HEK293T (cell line): ENCODE measurements at regions not wholly inside any gene's neighbourhood (a gene's known extent, or its start where the extent isn't known, plus 50 kb on each side); places are given as distances from the start of the nearest gene placed in this dataset.

ENCODE experiments used
- CTCF ChIA-PET: fragments of 350-600 bp; formaldehyde crosslinking; extraction: SDS; loops from one replicate; lab custom pipeline; 2021; ENCODE audit warnings: antibody characterized with exemption, inconsistent platforms; lab: Yijun Ruan, JAX
- POLR2A ChIA-PET: fragments of 350-600 bp; formaldehyde crosslinking; extraction: SDS; loops from one replicate; lab custom pipeline; 2020; ENCODE audit warnings: antibody characterized with exemption, inconsistent platforms; lab: Yijun Ruan, JAX
- DNase-seq: peaks from one replicate; pipeline ENCODE4 v3.0.0; 2012; ENCODE audit warnings: mixed read lengths; ENCODE audit errors: extremely low spot score
- ARNT ChIP-seq: fragments of 450-650 bp; IDR thresholded peaks from 2 replicates; pipeline ENCODE4 v1.6.1; 2017; ENCODE audit warnings: mild to moderate bottlenecking
- BHLHE40 ChIP-seq: fragments of 450-650 bp; IDR thresholded peaks from 2 replicates; pipeline ENCODE4 v1.6.1; 2016; ENCODE audit warnings: mild to moderate bottlenecking, moderate library complexity, borderline replicate concordance
- CTBP1 ChIP-seq: fragments of 450-650 bp; IDR thresholded peaks from 2 replicates; pipeline ENCODE4 v1.6.1; 2016; ENCODE audit warnings: borderline replicate concordance
- ELF4 ChIP-seq: fragments of 450-650 bp; IDR thresholded peaks from 2 replicates; pipeline ENCODE4 v1.6.1; 2017; ENCODE audit warnings: antibody characterized with exemption
- FOXA1 ChIP-seq: fragments of 450-650 bp; IDR thresholded peaks from 2 replicates; pipeline ENCODE4 v1.6.1; 2016; ENCODE audit warnings: mild to moderate bottlenecking
- FOXK2 ChIP-seq: fragments of 450-650 bp; IDR thresholded peaks from 2 replicates; pipeline ENCODE4 v1.6.1; 2016; ENCODE audit warnings: mild to moderate bottlenecking
- FOXM1 ChIP-seq: fragments of 450-650 bp; IDR thresholded peaks from 2 replicates; pipeline ENCODE4 v1.6.1; 2017; ENCODE audit warnings: mild to moderate bottlenecking, borderline replicate concordance
- HDGF ChIP-seq: fragments of 450-650 bp; IDR thresholded peaks from 2 replicates; pipeline ENCODE4 v1.6.1; 2017; ENCODE audit warnings: antibody characterized with exemption, borderline replicate concordance
- L3MBTL2 ChIP-seq: fragments of 450-650 bp; conservative IDR thresholded peaks from 2 replicates; pipeline ENCODE4 v1.6.1; 2016; ENCODE audit warnings: mild to moderate bottlenecking
- LEF1 ChIP-seq: fragments of 450-650 bp; IDR thresholded peaks from 2 replicates; pipeline ENCODE4 v1.6.1; 2017; ENCODE audit warnings: mild to moderate bottlenecking, borderline replicate concordance
- NFRKB ChIP-seq: fragments of 450-650 bp; IDR thresholded peaks from 2 replicates; pipeline ENCODE4 v1.6.1; 2016; ENCODE audit warnings: mild to moderate bottlenecking, moderate library complexity
- PKNOX1 ChIP-seq: fragments of 450-650 bp; IDR thresholded peaks from 2 replicates; pipeline ENCODE4 v1.6.1; 2016
- SP1 ChIP-seq: fragments of 450-650 bp; IDR thresholded peaks from 2 replicates; pipeline ENCODE4 v1.6.1; 2017
- SUZ12 ChIP-seq: fragments of 450-650 bp; IDR thresholded peaks from 2 replicates; pipeline ENCODE4 v1.6.1; 2016; ENCODE audit warnings: mild to moderate bottlenecking
- TARDBP ChIP-seq: fragments of 450-650 bp; IDR thresholded peaks from 2 replicates; pipeline ENCODE4 v1.6.1; 2016
- ZNF384 ChIP-seq: fragments of 450-650 bp; IDR thresholded peaks from 2 replicates; pipeline ENCODE4 v1.6.1; 2016

DNA sequence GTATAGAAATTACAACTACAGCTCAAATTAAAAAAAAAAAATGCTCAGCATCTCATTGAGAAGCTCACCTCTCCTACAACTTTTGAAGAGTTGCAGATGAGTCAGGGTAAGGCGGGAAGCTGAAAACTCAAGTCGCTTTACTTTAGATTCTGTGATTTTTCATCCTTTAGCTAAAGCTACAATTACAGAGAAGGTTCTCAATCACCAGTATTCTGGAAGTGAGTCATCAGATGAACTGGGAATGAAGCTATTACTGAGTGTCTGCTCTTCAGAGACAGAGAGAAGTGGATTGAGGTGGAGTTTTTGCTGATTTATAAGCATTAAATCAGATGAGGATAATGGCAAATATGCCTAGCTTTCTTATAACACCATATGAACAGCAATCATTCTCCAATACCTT is 91.9 kb downstream of the TFAP2A start:
- no peak for DNase-seq
- no peak for TF ChIP-seq HDGF
- no peak for TF ChIP-seq FOXK2
- no peak for TF ChIP-seq ARNT
- no peak for TF ChIP-seq L3MBTL2
- ChIA-PET CTCF (interaction anchor here (0.6 to 0.9 kb wide), 2 partner anchors 11 to 67 kb away, joined by 3 to 4 read pairs; no protein-coding TSS in a partner anchor), POLR2A (interaction anchor here (1.2 kb wide), 2 partner anchors 92 to 104 kb away, joined by 3 read pairs; partner anchors contain the start of gene TFAP2A)

DNA sequence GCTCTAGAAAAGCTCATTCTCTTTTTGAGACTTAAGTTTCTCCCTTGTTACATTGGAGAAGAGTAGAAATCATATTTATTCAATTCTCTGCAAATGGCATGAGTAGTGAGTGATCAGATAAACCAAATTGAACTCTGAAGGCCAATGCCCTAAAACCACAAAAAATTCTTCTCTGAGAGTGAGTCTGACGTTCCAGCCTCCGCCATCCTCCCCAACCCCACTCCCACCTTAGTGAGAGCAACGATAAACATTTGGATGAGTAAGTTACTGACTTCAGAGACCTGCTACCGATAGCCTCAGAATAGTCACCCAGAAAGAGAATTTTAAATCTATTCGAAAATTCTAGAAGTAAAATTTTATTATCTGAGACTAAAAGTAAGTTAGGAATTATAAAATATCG is 94.6 kb downstream of the TFAP2A start:
- DNase-seq: no peak
- TF ChIP-seq NFRKB: no peak
- no peak for TF ChIP-seq CTBP1
- no peak for TF ChIP-seq TARDBP
- no peak for TF ChIP-seq LEF1
- TF ChIP-seq SP1: no peak
- CTCF ChIA-PET: no interaction called here
- POLR2A ChIA-PET: no interaction called here

DNA sequence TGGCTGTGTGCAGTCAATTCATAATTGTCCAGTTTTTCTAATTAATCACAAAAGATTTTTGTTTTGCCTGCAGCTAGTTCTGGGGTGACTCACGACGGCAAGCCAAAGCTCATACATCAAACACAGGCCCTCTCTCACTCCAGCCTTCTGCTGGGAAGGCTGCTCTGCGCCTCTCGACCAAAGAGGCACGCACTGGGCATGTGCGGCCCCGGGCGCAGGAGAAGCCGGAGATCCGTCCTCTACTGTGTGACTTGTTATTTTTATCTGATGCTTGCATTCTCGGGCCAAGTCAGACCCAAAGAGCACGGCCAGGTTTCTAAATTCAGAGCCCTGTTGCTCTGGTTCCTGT is 98.5 kb downstream of the TFAP2A start:
- POLR2A ChIA-PET: interaction anchor here (1.5 to 1.9 kb wide), 2 partner anchors 96 to 98 kb away, joined by 9 to 10 read pairs; partner anchors contain the start of gene TFAP2A
- TF ChIP-seq FOXM1 (no peak), L3MBTL2 (peak; percentile 66)
- DNase-seq: peak; percentile 50
- CTCF ChIA-PET: interaction anchor here (0.6 kb wide), 1 partner anchor 779 kb away, joined by 4 read pairs; no protein-coding TSS in a partner anchor

DNA sequence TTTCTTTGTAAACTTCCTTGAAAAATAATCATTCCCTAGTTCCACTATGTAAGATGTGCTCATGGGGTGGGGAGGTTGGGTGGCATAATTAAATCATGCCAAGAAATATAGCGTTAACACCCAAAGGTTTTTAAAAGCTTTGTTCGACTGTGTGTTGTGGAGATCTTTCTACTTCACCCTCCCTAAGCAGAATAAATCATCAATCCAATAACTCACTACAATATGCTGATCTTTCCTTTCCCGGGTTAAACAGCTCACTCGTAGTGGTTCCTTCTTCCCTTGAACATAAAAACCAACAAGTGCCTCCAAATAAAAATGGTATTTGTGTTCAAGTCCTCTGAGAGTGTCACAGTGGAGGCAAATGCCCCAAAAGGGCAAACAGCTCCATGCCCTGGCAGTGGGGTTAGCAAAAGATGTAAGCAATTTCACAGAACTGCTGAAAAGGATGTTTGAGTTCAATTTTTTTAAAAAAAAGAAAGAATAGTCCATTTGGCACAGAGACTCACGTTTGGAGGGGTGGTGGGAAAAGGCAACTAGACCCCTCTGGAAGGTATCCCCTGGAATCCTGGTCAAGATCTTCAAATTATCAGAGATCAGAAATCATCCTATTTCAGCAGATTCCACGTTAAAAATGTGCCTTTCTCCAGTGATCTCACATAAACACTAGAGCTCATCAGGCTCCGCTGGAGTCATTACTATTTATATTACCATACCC is 99.1 kb downstream of the TFAP2A start:
- ChIA-PET CTCF (no interaction called here), POLR2A (interaction anchor here (0.6 to 1.9 kb wide), 3 partner anchors 79 to 99 kb away, joined by 3 to 10 read pairs (median 9); partner anchors contain the start of gene TFAP2A)
- DNase-seq: no peak
- TF ChIP-seq TARDBP: no peak
- no peak for TF ChIP-seq PKNOX1
- no peak for TF ChIP-seq FOXK2
- no peak for TF ChIP-seq NFRKB
- no peak for TF ChIP-seq ELF4
- no peak for TF ChIP-seq FOXM1
- TF ChIP-seq L3MBTL2: no peak
- no peak for TF ChIP-seq SP1
- TF ChIP-seq ARNT: no peak
- no peak for TF ChIP-seq BHLHE40
- no peak for TF ChIP-seq LEF1
- TF ChIP-seq CTBP1: no peak
- no peak for TF ChIP-seq ZNF384
- TF ChIP-seq SUZ12: no peak
- TF ChIP-seq HDGF: no peak
- no peak for TF ChIP-seq FOXA1

DNA sequence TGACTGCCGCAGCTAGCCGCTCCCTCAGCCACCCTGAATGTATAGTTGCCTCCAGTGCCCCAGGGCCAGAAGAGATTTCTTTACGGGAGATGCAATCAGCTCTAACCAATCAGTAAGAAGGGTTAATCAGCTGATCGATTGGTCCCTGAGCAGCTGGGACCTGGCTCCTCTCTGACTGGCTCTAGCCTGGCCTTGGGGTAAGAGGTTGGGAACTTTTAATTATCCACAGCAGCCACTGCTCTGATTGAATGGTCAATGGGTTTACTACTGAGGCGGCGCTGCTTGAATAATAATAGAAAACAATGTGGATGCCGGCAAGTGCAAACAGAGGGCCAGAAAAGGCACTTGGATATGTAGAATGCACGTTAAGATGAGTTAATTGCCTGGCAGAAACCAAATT is 99.8 kb downstream of the TFAP2A start:
- no peak for DNase-seq
- ChIA-PET CTCF (interaction anchor here (0.6 kb wide), 1 partner anchor 12 kb away, joined by 3 read pairs; no protein-coding TSS in a partner anchor), POLR2A (interaction anchor here (0.5 to 1.9 kb wide), 3 partner anchors 98 to 844 kb away, joined by 3 to 10 read pairs (median 9); partner anchors contain the start of gene TFAP2A)
- TF ChIP-seq SP1: no peak
- TF ChIP-seq ARNT: no peak
- no peak for TF ChIP-seq ZNF384

DNA sequence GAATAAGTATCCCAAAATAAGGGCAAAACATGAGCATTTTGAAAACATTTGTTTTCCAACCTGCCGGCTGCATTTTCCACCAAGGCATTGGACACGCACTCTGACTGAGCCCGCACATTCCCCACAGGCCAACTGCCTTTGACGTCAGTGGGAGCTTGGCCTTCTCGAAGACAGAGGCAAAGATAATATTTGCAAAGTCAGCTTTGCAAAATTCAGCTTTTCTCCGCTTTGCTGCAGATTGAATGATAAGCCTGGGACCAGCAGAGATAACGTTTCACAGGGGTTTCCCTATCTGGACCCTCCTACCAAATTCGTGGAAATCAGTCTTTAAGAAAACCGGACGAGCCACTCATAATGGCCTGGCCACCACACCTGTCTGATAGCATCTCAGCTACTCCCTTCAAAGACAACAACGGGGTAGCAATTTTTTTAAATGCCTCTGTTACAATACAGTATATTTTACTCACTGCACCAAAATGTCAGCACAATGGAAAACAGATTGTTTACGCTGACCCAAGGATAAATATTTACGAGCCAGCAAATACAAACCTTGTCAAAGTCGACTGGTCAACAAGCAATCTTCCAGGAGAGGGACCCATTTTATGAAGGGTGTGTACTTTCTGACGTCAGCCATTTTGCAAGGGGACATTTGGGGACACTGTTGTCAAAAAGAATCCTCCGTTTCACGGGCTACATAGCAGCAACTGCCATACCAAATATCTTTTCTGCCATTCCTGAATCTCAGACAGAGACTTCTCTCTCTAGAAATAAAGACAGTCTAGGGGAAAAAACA is 100.5 kb downstream of the TFAP2A start:
- ChIA-PET CTCF (interaction anchor here (0.6 kb wide), 1 partner anchor 11 kb away, joined by 3 read pairs; no protein-coding TSS in a partner anchor), POLR2A (interaction anchor here (0.5 to 1.2 kb wide), 5 partner anchors 90 to 843 kb away, joined by 3 to 4 read pairs (median 3); no protein-coding TSS in a partner anchor)
- no peak for DNase-seq
- TF ChIP-seq FOXK2 (no peak), ELF4 (no peak), PKNOX1 (no peak), LEF1 (no peak), FOXA1 (no peak), SP1 (no peak), ARNT (no peak), FOXM1 (no peak), BHLHE40 (no peak), CTBP1 (no peak), SUZ12 (no peak), ZNF384 (no peak)

- ChIA-PET POLR2A (interaction anchor here (0.7 to 1.2 kb wide), 5 partner anchors 90 to 280 kb away, joined by 3 to 5 read pairs (median 3); partner anchors contain the start of gene TFAP2A), CTCF (no interaction called here)
- no peak for DNase-seq
- TF ChIP-seq ARNT: no peak
- no peak for TF ChIP-seq SP1
- no peak for TF ChIP-seq NFRKB
- TF ChIP-seq BHLHE40: no peak
Observed at GRCh38 chr6:10313799-10314162, 101.1 kb downstream of the TFAP2A start.
